PFSK-1 (cell line): ENCODE measurements at regions not wholly inside any gene's neighbourhood (a gene's known extent, or its start where the extent isn't known, plus 50 kb on each side); places are given as distances from the start of the nearest gene placed in this dataset.

ENCODE experiments used
- REST ChIP-seq, 2 experiments: IDR thresholded peaks; 2 replicates each; pipeline versions ENCODE4 v1.6.1 to v1.8.0; 2011 to 2012; ENCODE audit warnings: low read depth in 2 of 2, low read length in 2 of 2, control low read depth in 1 of 2, inconsistent platforms in 1 of 2, mild to moderate bottlenecking in 1 of 2, moderate library complexity in 1 of 2; ENCODE audit not compliant: insufficient read depth in 1 of 2
- TAF1 ChIP-seq: IDR thresholded peaks from 2 replicates; pipeline ENCODE4 v1.6.1; 2012; ENCODE audit warnings: low read length, control low read depth, borderline replicate concordance; ENCODE audit not compliant: insufficient read depth

GRCh38 chr18:64994370-64994769 lies 756.4 kb upstream of the CDH7 start:
- no peak for TF ChIP-seq TAF1
- TF ChIP-seq REST (IDR thresholded peaks at IDR 0.05; ENCODE audit: insufficient read depth in 1 of 2, low read depth in 2 of 2, low read length in 2 of 2), result no peak
